DND-41 (cell line): ENCODE measurements at regions not wholly inside any gene's neighbourhood (a gene's known extent, or its start where the extent isn't known, plus 50 kb on each side); places are given as distances from the start of the nearest gene placed in this dataset.

ENCODE experiments used
- EZH2 ChIP-seq: IDR thresholded peaks from 3 replicates; pipeline ENCODE4 v1.6.1; 2012; ENCODE audit warnings: borderline replicate concordance, low read depth, mild to moderate bottlenecking, moderate library complexity, low read length, inconsistent platforms; ENCODE audit not compliant: severe bottlenecking
- TF ChIP-seq, protein P1 (sequence below): IDR thresholded peaks from 2 replicates; pipeline ENCODE4 v1.5.1; 2012; ENCODE audit warnings: borderline replicate concordance, low read length, moderate library complexity, mild to moderate bottlenecking; ENCODE audit not compliant: poor library complexity, severe bottlenecking; ENCODE audit errors: extremely low read depth

- TF ChIP-seq, protein P1, sequence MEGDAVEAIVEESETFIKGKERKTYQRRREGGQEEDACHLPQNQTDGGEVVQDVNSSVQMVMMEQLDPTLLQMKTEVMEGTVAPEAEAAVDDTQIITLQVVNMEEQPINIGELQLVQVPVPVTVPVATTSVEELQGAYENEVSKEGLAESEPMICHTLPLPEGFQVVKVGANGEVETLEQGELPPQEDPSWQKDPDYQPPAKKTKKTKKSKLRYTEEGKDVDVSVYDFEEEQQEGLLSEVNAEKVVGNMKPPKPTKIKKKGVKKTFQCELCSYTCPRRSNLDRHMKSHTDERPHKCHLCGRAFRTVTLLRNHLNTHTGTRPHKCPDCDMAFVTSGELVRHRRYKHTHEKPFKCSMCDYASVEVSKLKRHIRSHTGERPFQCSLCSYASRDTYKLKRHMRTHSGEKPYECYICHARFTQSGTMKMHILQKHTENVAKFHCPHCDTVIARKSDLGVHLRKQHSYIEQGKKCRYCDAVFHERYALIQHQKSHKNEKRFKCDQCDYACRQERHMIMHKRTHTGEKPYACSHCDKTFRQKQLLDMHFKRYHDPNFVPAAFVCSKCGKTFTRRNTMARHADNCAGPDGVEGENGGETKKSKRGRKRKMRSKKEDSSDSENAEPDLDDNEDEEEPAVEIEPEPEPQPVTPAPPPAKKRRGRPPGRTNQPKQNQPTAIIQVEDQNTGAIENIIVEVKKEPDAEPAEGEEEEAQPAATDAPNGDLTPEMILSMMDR, result no peak
- no peak for TF ChIP-seq EZH2
Observed at GRCh38 chr10:56596257-56596656, 235.2 kb upstream of the ZWINT start.
